HEK293 (cell line): ENCODE measurements at regions not wholly inside any gene's neighbourhood (a gene's known extent, or its start where the extent isn't known, plus 50 kb on each side); places are given as distances from the start of the nearest gene placed in this dataset.

Experiments
- CTCF ChIA-PET: fragments of 350-600 bp; formaldehyde crosslinking; extraction: SDS; loops from one replicate; lab custom pipeline; 2021; ENCODE audit warnings: antibody characterized with exemption; lab: Yijun Ruan, JAX
- POLR2A ChIA-PET: fragments of 300-600 bp; formaldehyde crosslinking; extraction: SDS; loops from one replicate; lab custom pipeline; 2020; ENCODE audit warnings: antibody characterized with exemption, inconsistent platforms; lab: Yijun Ruan, JAX
- H3K27ac ChIP-seq: fragments of 200-500 bp; sonication (Bioruptor generic); 2 replicates; pipeline ENCODE4 v1.5.1; 2014; ENCODE audit warnings: low read depth, low read length, control low read depth, inconsistent platforms; ENCODE audit errors: extremely low read depth
- H3K36me3 ChIP-seq, 2 experiments: fragments of 200-500 bp in 1 of 2; sonication (Bioruptor generic) in 1 of 2; 1 replicate in 1 of 2; 2 replicates in 1 of 2; pipeline ENCODE4 v1.5.1; 2014 to 2017; ENCODE audit warnings: inconsistent platforms in 2 of 2, low read length in 2 of 2; ENCODE audit not compliant: control insufficient read depth in 2 of 2, insufficient read depth in 1 of 2
- H3K4me1 ChIP-seq: fragments of 200-500 bp; sonication (Bioruptor generic); 2 replicates; pipeline ENCODE4 v1.5.1; 2014; ENCODE audit warnings: mild to moderate bottlenecking, low read length, inconsistent platforms; ENCODE audit not compliant: control insufficient read depth, insufficient read depth
- H3K4me3 ChIP-seq: 2 replicates; pipeline ENCODE4 v1.5.1; 2011; ENCODE audit warnings: low read depth, mild to moderate bottlenecking, control low read depth, low read length, moderate library complexity
- H3K9me3 ChIP-seq: fragments of 200-500 bp; sonication (Bioruptor generic); 2 replicates; pipeline ENCODE4 v1.5.1; 2014; ENCODE audit warnings: low read depth, low read length, inconsistent platforms; ENCODE audit not compliant: control insufficient read depth, insufficient read depth
- BCL6B ChIP-seq: fragments of 450-650 bp; formaldehyde crosslinking; IDR thresholded peaks from 2 replicates; pipeline ENCODE4 v1.5.1; 2017; ENCODE audit warnings: missing biosample characterization, missing genetic modification characterization
- GFI1B ChIP-seq: fragments of 450-650 bp; formaldehyde crosslinking; IDR thresholded peaks from 2 replicates; pipeline ENCODE4 v1.5.1; 2016; ENCODE audit warnings: missing biosample characterization, missing genetic modification characterization
- INSM2 ChIP-seq: fragments of 450-650 bp; formaldehyde crosslinking; IDR thresholded peaks from 2 replicates; pipeline ENCODE4 v1.5.1; 2016; ENCODE audit warnings: missing biosample characterization, missing genetic modification characterization
- KLF10 ChIP-seq: fragments of 450-650 bp; IDR thresholded peaks from 2 replicates; pipeline ENCODE4 v1.5.1; 2018; ENCODE audit warnings: missing biosample characterization, mild to moderate bottlenecking, missing genetic modification characterization
- PATZ1 ChIP-seq: fragments of 450-650 bp; formaldehyde crosslinking; IDR thresholded peaks from 2 replicates; pipeline ENCODE4 v1.5.1; 2016; ENCODE audit warnings: missing biosample characterization, missing genetic modification characterization
- REST ChIP-seq: fragments of 450-650 bp; formaldehyde crosslinking; IDR thresholded peaks from 2 replicates; pipeline ENCODE4 v1.5.1; 2016; ENCODE audit warnings: missing biosample characterization, missing genetic modification characterization
- ZBTB1 ChIP-seq: fragments of 450-650 bp; formaldehyde crosslinking; IDR thresholded peaks from 2 replicates; pipeline ENCODE4 v1.5.1; 2016; ENCODE audit warnings: missing biosample characterization, missing genetic modification characterization
- ZNF157 ChIP-seq: fragments of 450-650 bp; formaldehyde crosslinking; IDR thresholded peaks from 2 replicates; pipeline ENCODE4 v1.5.1; 2016; ENCODE audit warnings: missing biosample characterization, missing genetic modification characterization
- ZNF24 ChIP-seq: fragments of 450-650 bp; formaldehyde crosslinking; IDR thresholded peaks from 2 replicates; pipeline ENCODE4 v1.5.1; 2016; ENCODE audit warnings: missing biosample characterization, missing genetic modification characterization
- ZNF274 ChIP-seq, 2 experiments: fragments of 200-500 bp in 1 of 2; fragments of 450-650 bp in 1 of 2; sonication (Bioruptor generic) in 1 of 2; formaldehyde crosslinking in 1 of 2; IDR thresholded peaks; 2 replicates each; pipeline versions ENCODE4 v1.5.1 to v1.6.1; 2014 to 2016; ENCODE audit warnings: borderline replicate concordance in 1 of 2, inconsistent platforms in 1 of 2, low read length in 1 of 2, missing biosample characterization in 1 of 2, missing genetic modification characterization in 1 of 2
- ZNF292 ChIP-seq: fragments of 450-650 bp; formaldehyde crosslinking; IDR thresholded peaks from 2 replicates; pipeline ENCODE4 v1.5.1; 2016; ENCODE audit warnings: low read depth, missing biosample characterization, missing genetic modification characterization, borderline replicate concordance
- ZNF302 ChIP-seq: fragments of 450-650 bp; formaldehyde crosslinking; IDR thresholded peaks from 2 replicates; pipeline ENCODE4 v1.5.1; 2016; ENCODE audit warnings: missing biosample characterization, missing genetic modification characterization, low read depth
- ZNF514 ChIP-seq: fragments of 450-650 bp; formaldehyde crosslinking; IDR thresholded peaks from 2 replicates; pipeline ENCODE4 v1.5.1; 2016; ENCODE audit warnings: missing biosample characterization, missing genetic modification characterization
- ZNF580 ChIP-seq: fragments of 450-650 bp; formaldehyde crosslinking; IDR thresholded peaks from 2 replicates; pipeline ENCODE4 v1.5.1; 2016; ENCODE audit warnings: missing biosample characterization, missing genetic modification characterization
- ZNF624 ChIP-seq: fragments of 450-650 bp; formaldehyde crosslinking; IDR thresholded peaks from 2 replicates; pipeline ENCODE4 v1.5.1; 2017; ENCODE audit warnings: missing biosample characterization, missing genetic modification characterization
- ZNF645 ChIP-seq: fragments of 450-650 bp; formaldehyde crosslinking; IDR thresholded peaks from 2 replicates; pipeline ENCODE4; 2016; ENCODE audit warnings: missing biosample characterization, missing genetic modification characterization
- ZNF747 ChIP-seq: fragments of 450-650 bp; formaldehyde crosslinking; IDR thresholded peaks from 2 replicates; pipeline ENCODE4 v1.5.1; 2016; ENCODE audit warnings: missing biosample characterization, missing genetic modification characterization
- ZNF830 ChIP-seq: fragments of 450-650 bp; IDR thresholded peaks from 2 replicates; pipeline ENCODE4 v1.5.0; 2018; ENCODE audit warnings: missing biosample characterization, missing genetic modification characterization, low read depth, mild to moderate bottlenecking, moderate library complexity

GRCh38 chr1:194215448-194215847 is 1029.0 kb upstream of the B3GALT2 start:
- CTCF ChIA-PET = no interaction called here

GRCh38 chr1:194214735-194215134 is 1028.3 kb upstream of the B3GALT2 start:
- H3K4me1 ChIP-seq = no peaks in the 10 kb centered on the region
- CTCF ChIA-PET = no interaction called here
- POLR2A ChIA-PET = no interaction called here
- no peaks in the 10 kb centered on the region for H3K9me3 ChIP-seq
- no peak overlapping the region for H3K4me3 ChIP-seq
- no peak overlapping the region for H3K27ac ChIP-seq
- no peaks in the 10 kb centered on the region for H3K36me3 ChIP-seq
- TF ChIP-seq ZNF624 (tag by site-specific recombination) = no peak
- TF ChIP-seq ZNF747 (tag by site-specific recombination) = no peak
- TF ChIP-seq ZNF292 (tag by site-specific recombination) = no peak
- TF ChIP-seq ZNF24 = no peak
- no peak for TF ChIP-seq GFI1B (tag by site-specific recombination)
- no peak for TF ChIP-seq ZNF580 (tag by site-specific recombination)
- TF ChIP-seq BCL6B (tag by site-specific recombination) = no peak
- TF ChIP-seq ZNF830 (tag by site-specific recombination) = no peak
- no peak for TF ChIP-seq ZNF157
- TF ChIP-seq ZBTB1 (tag by site-specific recombination) = no peak
- no peak for TF ChIP-seq ZNF514 (tag by site-specific recombination)
- TF ChIP-seq INSM2 (tag by site-specific recombination) = no peak

More at GRCh38 chr1:194215448-194215847, 1029.0 kb upstream of the B3GALT2 start:
- Histone ChIP-seq H3K27ac (no peak overlapping the region), H3K4me1 (no peaks in the 10 kb centered on the region), H3K36me3 (no peaks in the 10 kb centered on the region), H3K9me3 (no peaks in the 10 kb centered on the region), H3K4me3 (no peak overlapping the region)
- TF ChIP-seq PATZ1 (tag by site-specific recombination) (no peak), REST (no peak), ZNF302 (no peak), ZNF274 (IDR thresholded peaks at IDR 0.05; ENCODE audit: low read length) (no peak), ZNF274 (tag by site-specific recombination; IDR thresholded peaks at IDR 0.05; ENCODE audit: borderline replicate concordance) (no peak), ZNF645 (tag by site-specific recombination) (no peak), KLF10 (tag by site-specific recombination) (no peak)
- POLR2A ChIA-PET = no interaction called here
